Mesendoderm (in vitro differentiated cells): ENCODE measurements at regions not wholly inside any gene's neighbourhood (a gene's known extent, or its start where the extent isn't known, plus 50 kb on each side); places are given as distances from the start of the nearest gene placed in this dataset.

ENCODE experiments used
- DNase-seq: peaks from one replicate; pipeline ENCODE4 v3.0.0; 2013
- H2AK5ac ChIP-seq: 2 replicates; pipeline ENCODE4 v1.6.1; 2013; ENCODE audit warnings: low read length, inconsistent platforms
- H2BK120ac ChIP-seq: 2 replicates; pipeline ENCODE4 v1.6.1; 2013; ENCODE audit warnings: low read depth, mild to moderate bottlenecking, low read length, moderate library complexity, mixed read lengths
- H2BK15ac ChIP-seq: replicated peaks from 2 replicates; pipeline ENCODE4 v1.6.1; 2013; ENCODE audit warnings: low read depth, mild to moderate bottlenecking, moderate library complexity
- H2BK5ac ChIP-seq: 2 replicates; pipeline ENCODE4 v1.6.1; 2013; ENCODE audit warnings: low read length, inconsistent platforms
- H3K18ac ChIP-seq: 2 replicates; pipeline ENCODE4 v1.6.1; 2013; ENCODE audit warnings: mild to moderate bottlenecking, low read length, mixed read lengths
- H3K23ac ChIP-seq: one replicate; pipeline ENCODE4 v1.6.1; 2013; ENCODE audit warnings: low read length
- H3K27ac ChIP-seq: 2 replicates; pipeline ENCODE4 v1.5.1; 2013; ENCODE audit warnings: low read depth, mild to moderate bottlenecking, inconsistent platforms, low read length, moderate library complexity
- H3K27me3 ChIP-seq: 2 replicates; pipeline ENCODE4 v1.6.1; 2013; ENCODE audit warnings: low read length, control low read depth, mild to moderate bottlenecking, inconsistent platforms; ENCODE audit not compliant: insufficient read depth, poor library complexity
- H3K36me3 ChIP-seq: 2 replicates; pipeline ENCODE4 v1.6.1; 2013; ENCODE audit warnings: low read length, inconsistent platforms; ENCODE audit not compliant: control insufficient read depth, insufficient read depth
- H3K4ac ChIP-seq: one replicate; pipeline ENCODE4 v1.6.1; 2013; ENCODE audit warnings: low read depth, mild to moderate bottlenecking, low read length, moderate library complexity
- H3K4me1 ChIP-seq: 2 replicates; pipeline ENCODE4 v1.6.1; 2013; ENCODE audit warnings: low read depth, low read length, inconsistent platforms; ENCODE audit not compliant: control insufficient read depth
- H3K4me2 ChIP-seq: 2 replicates; pipeline ENCODE4 v1.6.1; 2013; ENCODE audit warnings: low read length
- H3K4me3 ChIP-seq: 2 replicates; pipeline ENCODE4 v1.5.1; 2013; ENCODE audit warnings: mild to moderate bottlenecking, low read length
- H3K56ac ChIP-seq: one replicate; pipeline ENCODE4 v1.6.1; 2013; ENCODE audit warnings: low read length
- H3K79me1 ChIP-seq: 2 replicates; pipeline ENCODE4 v1.6.1; 2013; ENCODE audit warnings: low read length, inconsistent platforms
- H3K79me2 ChIP-seq: 2 replicates; pipeline ENCODE4 v1.6.1; 2013; ENCODE audit warnings: mild to moderate bottlenecking, low read length; ENCODE audit not compliant: control insufficient read depth, insufficient read depth
- H3K9ac ChIP-seq: 2 replicates; pipeline ENCODE4 v1.6.1; 2013; ENCODE audit warnings: low read length, inconsistent platforms
- H4K5ac ChIP-seq: one replicate; pipeline ENCODE4 v1.6.1; 2013; ENCODE audit warnings: low read length
- H4K8ac ChIP-seq: one replicate; pipeline ENCODE4 v1.6.1; 2013; ENCODE audit warnings: low read depth, mild to moderate bottlenecking, control low read depth, low read length, moderate library complexity
- WGBS: extraction: QIAGEN DNeasy Blood & Tissue Kit; methylation state at CpG from one replicate; pipeline ENCODE4 v1.1.7; 2013; ENCODE audit warnings: low lambda C conversion rate, missing lambda C conversion rate; ENCODE audit not compliant: insufficient coverage; ENCODE audit errors: extremely low coverage; 5-methylcytosine and 5-hydroxymethylcytosine counted together

DNA sequence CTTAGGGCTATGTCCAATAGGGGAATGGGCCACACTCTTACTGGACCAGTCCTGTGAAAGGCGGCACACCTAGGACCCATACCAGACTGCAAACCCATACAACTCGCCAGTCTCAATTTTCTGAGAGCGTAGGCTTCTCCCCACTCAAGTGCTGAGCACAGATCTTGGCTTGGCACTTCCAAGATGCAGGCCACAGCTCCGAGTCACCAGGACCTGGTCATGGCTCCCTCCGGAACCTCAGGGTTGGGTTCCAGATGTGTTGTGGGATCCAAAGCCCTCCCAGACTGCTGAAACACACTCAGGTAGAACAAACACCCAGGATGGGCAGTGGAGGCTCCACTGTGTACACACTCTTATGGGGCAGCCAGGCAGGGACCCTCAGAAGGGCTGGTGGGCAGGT is 103.3 kb downstream of the TMEM144 start:
- Histone ChIP-seq H3K4me3 (no peak overlapping the region), H2BK5ac (no peak overlapping the region), H3K4ac (no peak overlapping the region), H3K79me2 (no peaks in the 10 kb centered on the region), H2BK120ac (no peak overlapping the region), H2BK15ac (no peak overlapping the region), H3K4me1 (no peaks in the 10 kb centered on the region), H3K4me2 (no peak overlapping the region), H4K8ac (no peak overlapping the region), H3K36me3 (no peaks in the 10 kb centered on the region), H3K79me1 (no peaks in the 10 kb centered on the region), H3K56ac (no peak overlapping the region), H3K9ac (no peak overlapping the region), H3K23ac (no peak overlapping the region), H4K5ac (no peak overlapping the region), H2AK5ac (no peak overlapping the region), H3K18ac (no peak overlapping the region), H3K27me3 (no peaks in the 10 kb centered on the region), H3K27ac (no peak overlapping the region)
- DNase-seq, result no peak
- WGBS, result no CpG with 5 or more reads among the region's 5 CpGs

DNA sequence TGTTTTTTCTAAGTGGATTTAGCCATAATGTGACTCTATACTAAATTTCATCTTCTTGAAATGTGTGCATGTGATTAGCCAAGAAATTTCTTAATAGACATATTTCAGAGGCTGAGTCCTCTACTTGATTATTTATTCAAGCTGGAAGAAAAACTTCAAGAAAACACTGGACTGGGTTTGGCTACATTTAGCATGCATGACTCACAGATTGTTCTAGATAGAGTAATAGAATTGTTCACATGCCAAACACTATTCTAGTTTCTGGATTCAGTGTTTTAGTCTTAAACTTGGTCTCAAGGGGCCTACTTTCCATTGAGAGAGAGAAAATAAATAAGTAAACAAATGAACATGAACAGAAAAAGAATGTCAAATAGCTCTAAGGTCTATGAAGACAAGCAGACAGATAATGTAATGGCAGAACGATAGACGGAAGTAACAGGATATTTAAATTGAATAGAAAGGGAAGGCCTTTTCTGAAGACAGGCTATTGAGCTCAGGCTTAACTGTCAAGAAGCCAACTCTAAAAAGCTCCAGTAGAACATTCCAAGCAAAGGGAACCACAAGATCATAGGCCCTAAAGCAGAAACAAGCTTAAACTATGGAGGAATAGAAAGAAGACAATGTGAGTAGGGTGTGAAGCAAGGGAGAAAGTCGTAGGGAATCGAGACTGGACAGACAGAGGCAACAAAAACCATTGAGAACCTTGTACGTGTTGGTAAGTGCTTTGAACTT is 104.6 kb downstream of the TMEM144 start:
- Histone ChIP-seq H3K56ac (no peak overlapping the region), H3K27ac (no peak overlapping the region), H2BK5ac (no peak overlapping the region), H3K9ac (no peak overlapping the region), H3K18ac (no peak overlapping the region), H3K36me3 (no peaks in the 10 kb centered on the region), H2AK5ac (no peak overlapping the region), H3K4me1 (no peaks in the 10 kb centered on the region), H3K79me2 (no peaks in the 10 kb centered on the region), H3K23ac (no peak overlapping the region), H3K4me2 (no peak overlapping the region), H4K8ac (no peak overlapping the region), H2BK120ac (no peak overlapping the region), H3K27me3 (no peaks in the 10 kb centered on the region), H3K4ac (no peak overlapping the region), H3K4me3 (no peak overlapping the region), H3K79me1 (no peaks in the 10 kb centered on the region), H4K5ac (no peak overlapping the region), H2BK15ac (no peak overlapping the region)
- no peak for DNase-seq
- WGBS, result no CpG with 5 or more reads among the region's 5 CpGs

DNA sequence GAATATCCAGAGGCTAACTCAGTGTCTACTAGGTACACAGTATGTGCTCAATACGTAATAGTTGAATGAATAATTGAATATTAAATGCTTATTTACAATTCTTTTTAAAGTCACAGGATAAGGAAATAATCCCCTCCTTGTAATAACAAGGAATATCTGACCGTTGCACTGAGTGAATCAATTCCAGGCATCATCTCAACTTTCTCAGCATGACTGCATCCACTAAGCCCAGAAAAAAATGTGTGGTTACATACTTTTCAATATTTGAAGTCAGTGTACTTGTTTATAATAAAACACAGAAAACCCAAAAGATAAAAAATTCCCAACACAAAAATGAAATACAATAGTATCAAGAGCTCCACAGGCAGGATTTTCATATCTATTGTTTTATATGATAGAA is 105.4 kb downstream of the TMEM144 start:
- Histone ChIP-seq H4K5ac (no peak overlapping the region), H3K4me1 (no peaks in the 10 kb centered on the region), H3K27ac (no peak overlapping the region), H3K18ac (no peak overlapping the region), H3K23ac (no peak overlapping the region), H3K27me3 (no peaks in the 10 kb centered on the region), H3K4me2 (no peak overlapping the region), H4K8ac (no peak overlapping the region), H3K4me3 (no peak overlapping the region), H3K9ac (no peak overlapping the region), H3K56ac (no peak overlapping the region), H2AK5ac (no peak overlapping the region), H3K4ac (no peak overlapping the region), H2BK120ac (no peak overlapping the region), H3K36me3 (no peaks in the 10 kb centered on the region), H3K79me1 (no peaks in the 10 kb centered on the region), H2BK5ac (no peak overlapping the region), H2BK15ac (no peak overlapping the region), H3K79me2 (no peaks in the 10 kb centered on the region)
- no peak for DNase-seq
- no CpG with 5 or more reads among the region's 2 CpGs for WGBS

DNA sequence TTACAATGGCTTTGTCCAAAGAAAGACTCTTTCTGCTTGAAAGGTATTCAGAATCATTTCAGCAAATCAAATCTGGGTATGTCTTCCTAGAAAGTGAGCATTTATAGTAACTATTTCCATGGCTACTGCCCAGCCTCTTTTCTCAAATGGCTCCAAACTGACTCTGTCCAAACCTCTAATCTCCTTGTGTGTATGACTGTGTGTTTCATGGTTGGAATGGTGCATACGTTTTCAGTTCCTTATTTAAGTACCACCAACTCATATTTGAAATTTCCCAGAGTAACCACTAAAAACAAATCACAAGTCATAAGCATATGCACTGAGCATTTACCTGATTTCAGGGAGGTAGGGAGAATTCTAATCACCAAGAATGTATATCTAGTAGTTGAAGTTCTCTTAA is 106.0 kb downstream of the TMEM144 start:
- H3K79me1 ChIP-seq, result no peaks in the 10 kb centered on the region
- no peak overlapping the region for H3K9ac ChIP-seq
- no peak overlapping the region for H4K5ac ChIP-seq
- H2BK5ac ChIP-seq, result no peak overlapping the region
- no peaks in the 10 kb centered on the region for H3K27me3 ChIP-seq
- no peak overlapping the region for H3K4ac ChIP-seq
- H3K18ac ChIP-seq, result no peak overlapping the region
- H3K4me3 ChIP-seq, result no peak overlapping the region
- no peak overlapping the region for H3K56ac ChIP-seq
- H2BK15ac ChIP-seq, result no peak overlapping the region
- no peaks in the 10 kb centered on the region for H3K79me2 ChIP-seq
- no peaks in the 10 kb centered on the region for H3K36me3 ChIP-seq
- no peak overlapping the region for H2BK120ac ChIP-seq
- H3K27ac ChIP-seq, result no peak overlapping the region
- no peak overlapping the region for H2AK5ac ChIP-seq
- no peak for DNase-seq
- no peak overlapping the region for H3K4me2 ChIP-seq
- no CpG with 5 or more reads among the region's 1 CpG for WGBS
- H3K4me1 ChIP-seq, result no peaks in the 10 kb centered on the region
- no peak overlapping the region for H4K8ac ChIP-seq
- no peak overlapping the region for H3K23ac ChIP-seq

DNA sequence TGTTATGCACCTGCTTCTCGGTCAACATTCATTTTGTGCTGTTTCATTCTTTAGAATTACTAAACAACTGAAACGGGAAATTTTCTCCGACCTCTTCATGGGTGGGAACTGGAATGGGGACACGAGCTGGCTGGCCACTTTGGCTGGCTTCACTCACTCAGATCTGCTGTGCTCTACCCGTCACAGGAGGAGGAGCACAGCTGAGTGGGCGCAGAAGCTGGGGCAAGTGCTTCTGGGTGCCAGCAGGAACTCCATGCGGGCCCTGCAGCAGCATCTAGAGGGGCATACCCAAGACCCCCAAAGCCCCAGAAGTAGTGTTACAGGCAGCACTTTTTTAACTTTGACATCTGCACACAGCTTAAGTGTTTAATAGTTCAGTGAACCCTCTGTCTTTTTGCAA is 109.6 kb downstream of the TMEM144 start:
- Histone ChIP-seq H4K8ac (no peak overlapping the region), H2BK15ac (no peak overlapping the region), H3K4ac (no peak overlapping the region), H3K36me3 (no peaks in the 10 kb centered on the region), H3K27ac (no peak overlapping the region), H2BK120ac (no peak overlapping the region), H3K9ac (no peak overlapping the region), H2BK5ac (no peak overlapping the region), H3K79me2 (no peaks in the 10 kb centered on the region), H4K5ac (no peak overlapping the region), H3K27me3 (no peaks in the 10 kb centered on the region), H3K56ac (no peak overlapping the region), H3K4me2 (no peak overlapping the region), H3K79me1 (no peaks in the 10 kb centered on the region), H3K18ac (no peak overlapping the region), H3K4me1 (no peaks in the 10 kb centered on the region), H2AK5ac (no peak overlapping the region), H3K23ac (no peak overlapping the region), H3K4me3 (no peak overlapping the region)
- WGBS, result no CpG with 5 or more reads among the region's 7 CpGs
- no peak for DNase-seq

DNA sequence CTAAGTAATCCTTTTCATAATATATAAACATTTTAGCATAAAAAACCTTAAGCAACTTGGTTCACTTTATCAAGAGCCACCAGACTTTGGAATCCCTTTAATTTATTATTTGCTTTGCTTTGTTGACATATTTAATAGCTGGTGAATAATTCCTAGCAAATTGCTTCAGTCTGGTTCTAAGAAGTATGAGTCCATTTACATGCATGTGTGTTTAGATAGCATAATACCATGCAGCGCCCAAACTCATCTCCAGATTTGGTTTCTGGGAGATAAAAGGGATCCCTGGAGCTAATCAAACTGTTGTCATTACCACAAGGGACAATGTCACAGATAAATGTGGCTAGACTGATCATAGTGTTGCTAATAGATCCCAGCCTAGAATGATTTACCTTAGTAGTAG is 111.8 kb downstream of the TMEM144 start:
- no peaks in the 10 kb centered on the region for H3K79me2 ChIP-seq
- H2BK5ac ChIP-seq, result no peak overlapping the region
- DNase-seq, result peak; percentile 3
- H3K4me2 ChIP-seq, result no peak overlapping the region
- H3K4me1 ChIP-seq, result no peaks in the 10 kb centered on the region
- H3K23ac ChIP-seq, result no peak overlapping the region
- no peak overlapping the region for H3K4me3 ChIP-seq
- H3K18ac ChIP-seq, result no peak overlapping the region
- no CpG with 5 or more reads among the region's 1 CpG for WGBS
- H4K5ac ChIP-seq, result no peak overlapping the region
- H3K9ac ChIP-seq, result no peak overlapping the region
- no peak overlapping the region for H2BK15ac ChIP-seq
- no peak overlapping the region for H3K56ac ChIP-seq
- no peak overlapping the region for H3K4ac ChIP-seq
- no peaks in the 10 kb centered on the region for H3K36me3 ChIP-seq
- no peak overlapping the region for H4K8ac ChIP-seq
- no peaks in the 10 kb centered on the region for H3K27me3 ChIP-seq
- H2AK5ac ChIP-seq, result no peak overlapping the region
- no peak overlapping the region for H2BK120ac ChIP-seq
- no peak overlapping the region for H3K27ac ChIP-seq
- no peaks in the 10 kb centered on the region for H3K79me1 ChIP-seq
